NCI-H2081 treated with DMSO at 0.1 percent for 48 hours (cell line): ENCODE measurements at regions not wholly inside any gene's neighbourhood (a gene's known extent, or its start where the extent isn't known, plus 50 kb on each side); places are given as distances from the start of the nearest gene placed in this dataset.
"Not testable (repeated sequence)": the region's sequence is repeated elsewhere in the genome, so short reads cannot be mapped to it uniquely, and the experiment has no call there.

Source experiments
- DNase-seq: peaks from one replicate; lab custom pipeline; 2025; lab: John Stamatoyannopoulos, UW

DNA sequence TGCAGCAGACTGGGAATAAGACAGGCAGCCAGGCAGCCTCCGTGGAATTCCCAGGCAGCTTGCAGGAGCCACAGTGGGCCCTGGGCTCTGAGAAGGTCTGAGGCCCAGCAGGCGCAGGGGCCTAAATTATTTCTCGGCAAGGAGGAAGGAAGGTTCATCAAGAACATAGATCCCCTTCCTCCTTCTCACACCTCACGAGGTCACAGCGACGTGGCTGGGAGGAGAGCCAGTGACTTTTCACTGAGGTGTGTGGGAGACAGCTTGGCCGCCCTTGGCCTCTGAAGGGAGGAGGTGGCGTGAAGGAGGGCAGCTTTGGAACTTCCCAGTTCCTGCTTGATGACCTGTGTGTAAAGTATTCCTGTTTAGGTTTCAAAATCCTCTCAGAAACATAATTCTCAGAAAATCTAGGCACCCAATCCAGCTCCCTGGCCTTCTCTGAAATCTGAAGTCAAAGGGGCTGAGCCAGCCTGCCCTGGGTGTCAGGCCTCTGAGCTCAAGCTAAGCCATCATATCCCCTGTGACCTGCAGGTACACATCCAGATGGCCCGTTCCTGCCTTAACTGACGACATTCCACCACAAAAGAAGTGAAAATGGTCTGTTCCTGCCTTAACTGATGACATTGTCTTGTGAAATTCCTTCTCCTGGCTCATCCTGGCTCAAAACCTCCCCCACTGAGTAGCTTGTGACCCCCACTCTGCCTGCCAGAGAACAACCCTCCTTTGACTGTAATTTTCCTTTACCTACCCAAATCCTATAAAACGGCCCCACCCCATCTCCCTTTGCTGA lies 161.0 kb downstream of the ADRA2C start:
- DNase-seq, result not testable (repeated sequence)

DNA sequence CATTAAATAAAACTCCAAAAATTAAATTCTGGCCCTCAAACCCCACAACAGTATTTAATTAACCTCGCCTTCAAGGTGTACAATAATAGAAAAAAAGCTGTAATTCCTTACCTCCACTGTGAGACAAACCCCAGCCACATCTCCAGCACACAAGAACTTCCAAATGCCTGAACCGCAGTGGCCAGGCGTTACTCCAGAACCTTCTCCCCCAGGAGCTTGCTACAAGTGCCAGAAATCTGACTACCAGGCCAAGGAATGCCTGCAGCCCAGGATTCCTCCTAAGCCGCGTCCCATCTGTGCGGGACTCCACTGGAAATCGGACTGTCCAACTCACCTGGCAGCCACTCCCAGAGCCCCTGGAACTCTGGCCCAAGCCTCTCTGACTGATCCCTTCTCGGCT lies 163.2 kb downstream of the ADRA2C start:
- not testable (repeated sequence) for DNase-seq

DNA sequence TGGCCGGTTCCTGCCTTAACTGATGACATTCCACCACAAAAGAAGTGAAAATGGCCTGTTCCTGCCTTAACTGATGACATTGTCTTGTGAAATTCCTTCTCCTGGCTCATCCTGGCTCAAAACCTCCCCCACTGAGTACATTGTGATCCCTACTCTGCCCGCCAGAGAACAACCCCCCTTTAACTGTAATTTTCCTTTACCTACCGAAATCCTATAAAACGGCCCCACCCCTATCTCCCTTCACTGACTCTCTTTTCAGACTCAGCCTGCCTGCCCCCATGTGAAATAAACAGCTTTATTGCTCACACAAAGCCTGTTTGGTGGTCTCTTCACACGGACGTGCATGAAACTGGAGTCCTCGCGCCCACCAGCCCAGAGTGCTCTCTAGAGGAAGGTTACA lies 166.5 kb downstream of the ADRA2C start:
- not testable (repeated sequence) for DNase-seq

DNA sequence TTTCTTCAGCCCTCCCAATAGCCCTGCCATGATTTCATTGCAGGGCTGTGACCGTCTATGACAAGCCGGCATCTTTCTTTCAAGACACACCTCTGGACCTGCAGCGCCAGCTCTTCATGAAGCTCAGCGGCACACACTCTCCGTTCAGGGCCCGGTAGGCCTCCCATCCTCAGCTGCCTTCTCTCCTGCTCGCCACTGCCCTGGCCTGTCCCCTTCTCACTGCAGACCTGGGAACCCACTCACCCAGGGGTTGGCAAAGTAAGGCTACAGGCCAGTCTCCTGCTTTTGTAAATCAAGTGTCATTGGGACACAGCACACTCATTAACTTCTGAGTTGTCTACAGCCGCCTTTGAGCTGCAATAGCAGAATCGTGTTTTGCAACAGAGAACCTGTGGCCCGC lies 169.2 kb downstream of the ADRA2C start:
- DNase-seq, result not testable (repeated sequence)

DNA sequence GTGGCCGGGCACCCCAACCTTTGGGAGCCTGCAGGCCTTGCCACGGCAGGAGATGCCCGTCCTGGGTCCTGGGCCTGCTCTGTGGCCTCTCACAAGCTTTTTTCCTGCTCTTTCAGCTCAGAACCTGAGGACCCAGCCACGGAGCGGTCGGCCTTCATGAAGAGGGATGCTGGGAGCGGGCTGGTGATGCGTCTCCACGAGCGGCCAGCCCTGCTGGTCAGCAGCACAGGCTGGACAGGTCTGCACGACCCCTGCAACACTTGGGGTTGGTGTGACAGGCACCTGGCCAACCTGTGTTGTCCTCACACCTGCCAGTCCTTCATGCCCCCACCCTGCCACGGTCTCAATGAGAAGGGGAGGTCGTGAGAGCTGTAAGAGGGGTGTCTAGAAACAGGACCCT lies 170.0 kb downstream of the ADRA2C start:
- no peak for DNase-seq

DNA sequence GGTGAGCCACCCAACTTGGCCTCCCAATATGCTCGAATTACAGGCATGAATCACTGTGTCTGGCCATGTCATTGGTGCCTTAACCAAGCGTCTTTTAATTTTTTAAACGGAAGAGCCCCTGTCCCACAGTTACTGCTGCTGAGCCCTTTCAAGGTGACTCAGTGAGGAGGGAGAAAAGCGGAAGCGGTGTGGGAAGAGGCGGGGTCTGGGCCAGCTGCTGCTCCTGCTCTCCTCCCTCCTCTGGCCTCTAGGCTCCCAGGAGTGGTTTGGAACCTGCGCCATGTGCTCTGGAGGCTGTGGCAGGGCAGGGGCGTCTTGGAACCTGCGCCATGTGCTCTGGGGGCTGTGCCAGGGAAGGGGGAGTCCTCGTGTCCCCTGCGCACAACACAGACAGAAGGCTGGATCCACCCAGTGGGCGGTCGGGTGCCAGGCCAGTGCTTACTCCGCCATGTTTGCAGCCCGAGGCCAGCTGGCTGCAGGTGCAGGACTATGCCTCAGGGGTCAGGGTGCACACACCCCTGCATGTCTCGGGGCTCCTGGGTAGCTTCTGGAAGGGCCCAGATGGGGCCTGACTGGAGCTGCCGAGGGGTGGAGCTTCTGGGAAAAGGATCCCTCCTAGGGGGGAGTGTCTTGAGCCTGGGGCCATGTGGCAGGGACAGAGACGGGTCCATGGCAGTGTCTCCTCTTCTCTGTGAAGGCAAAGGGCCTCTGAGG lies 171.8 kb downstream of the ADRA2C start:
- DNase-seq, result not testable (repeated sequence)

DNA sequence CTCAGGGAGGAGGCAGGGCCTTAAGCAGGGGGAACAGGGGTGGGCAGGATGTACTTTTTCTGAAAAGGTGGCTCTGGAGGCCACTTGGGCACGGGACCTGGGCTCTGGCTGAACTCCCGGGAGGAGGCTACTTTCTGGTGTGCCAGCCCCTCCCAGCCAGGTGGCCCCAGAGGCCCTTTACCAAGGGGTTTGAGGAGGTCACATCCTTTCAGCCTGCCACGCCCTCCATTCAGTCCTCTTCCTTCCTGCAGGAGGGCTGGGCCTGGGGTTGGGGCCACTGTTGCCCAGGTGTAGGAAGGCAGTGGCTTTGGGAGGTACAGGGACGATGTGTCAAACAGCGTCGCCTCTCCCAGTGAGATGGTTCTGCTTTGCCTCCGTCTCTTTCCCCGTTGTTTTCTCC lies 172.5 kb downstream of the ADRA2C start:
- DNase-seq, result not testable (repeated sequence)

DNA sequence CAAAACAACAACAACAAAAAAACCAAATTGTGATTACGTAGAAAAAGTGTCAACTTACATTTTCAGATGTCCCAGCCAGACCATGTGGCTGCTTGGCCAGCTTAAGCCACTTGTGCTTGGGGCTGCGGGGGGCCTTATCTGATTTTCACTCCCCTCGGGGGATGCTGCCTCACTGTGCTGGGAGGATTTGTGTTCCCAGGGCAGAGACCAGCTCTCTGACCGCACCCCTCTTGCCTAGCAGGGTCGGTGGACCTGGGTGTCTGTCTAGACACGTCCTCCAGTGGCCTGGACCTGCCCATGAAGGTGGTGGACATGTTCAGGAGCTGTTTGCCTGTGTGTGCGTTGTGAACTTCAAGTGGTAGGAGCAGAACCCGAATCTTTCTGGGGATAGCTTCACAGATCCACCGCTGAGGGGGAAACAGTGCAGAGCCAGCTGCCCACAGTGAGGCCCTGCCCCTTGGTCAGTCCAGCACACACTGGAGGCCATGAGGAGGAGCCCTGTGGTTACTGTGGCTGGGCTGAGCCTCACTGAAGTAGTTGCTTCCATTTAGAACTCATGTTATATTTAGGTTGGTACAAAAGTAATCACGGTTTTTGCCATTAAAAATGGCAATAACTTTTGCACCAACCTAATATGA lies 173.9 kb downstream of the ADRA2C start:
- not testable (repeated sequence) for DNase-seq

DNA sequence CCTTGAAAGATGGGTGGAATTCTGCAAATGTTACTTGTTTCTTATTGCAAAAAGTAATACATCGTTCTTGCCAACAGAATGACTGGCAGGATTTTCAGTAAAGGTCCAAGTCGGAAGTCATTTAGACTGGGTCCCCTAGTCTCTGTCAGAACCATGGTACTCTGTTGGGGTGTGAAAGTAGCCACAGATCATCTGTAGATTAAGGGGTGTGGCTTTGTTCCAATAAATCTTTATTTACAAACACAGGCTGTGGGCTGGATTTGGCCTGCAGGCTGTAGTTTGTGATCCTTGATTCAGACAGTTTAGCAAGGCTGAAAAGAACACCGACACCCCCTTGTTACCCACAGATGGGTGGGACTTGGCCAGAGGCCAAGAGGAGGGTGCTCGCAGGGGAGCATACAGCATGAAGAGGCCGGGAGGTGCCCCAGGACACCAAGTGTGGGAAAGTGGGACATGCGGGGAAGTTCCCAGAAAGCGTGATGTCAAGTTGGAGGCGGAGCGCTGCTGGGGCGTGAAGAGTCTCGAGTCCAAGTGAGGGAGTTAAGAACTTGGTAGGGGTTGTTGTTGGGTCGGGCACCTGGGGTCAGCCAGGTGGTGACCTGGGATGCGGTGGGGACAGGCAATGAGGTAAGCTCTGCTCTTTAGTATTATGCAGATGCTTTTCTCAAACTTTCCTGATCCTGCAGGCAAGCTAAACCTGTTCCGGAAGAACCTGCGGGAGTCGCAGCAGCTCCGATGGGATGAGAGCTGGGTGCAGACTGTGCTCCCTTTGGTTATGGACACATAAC lies 175.7 kb downstream of the ADRA2C start:
- not testable (repeated sequence) for DNase-seq

DNA sequence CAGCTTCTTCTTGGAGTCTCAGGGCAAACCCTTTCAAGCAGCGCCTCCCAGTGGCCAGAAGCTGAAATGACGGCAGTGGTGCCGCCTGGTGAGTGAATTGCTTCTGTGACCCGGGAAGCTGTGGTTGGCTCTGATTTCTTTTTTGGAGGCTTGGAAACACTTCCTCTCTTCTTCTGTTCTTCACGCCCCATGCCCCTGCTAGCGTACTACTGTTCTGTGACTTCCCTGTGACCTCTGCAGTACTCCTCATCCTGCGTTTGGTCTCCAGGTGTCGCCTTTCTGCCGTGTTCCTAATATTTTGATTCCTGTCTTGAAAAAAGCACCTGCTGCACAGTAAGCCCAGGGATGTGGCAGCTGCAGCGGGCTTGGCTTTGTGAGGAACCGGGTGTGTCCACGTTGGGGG lies 176.4 kb downstream of the ADRA2C start:
- peak; percentile 16 for DNase-seq

DNA sequence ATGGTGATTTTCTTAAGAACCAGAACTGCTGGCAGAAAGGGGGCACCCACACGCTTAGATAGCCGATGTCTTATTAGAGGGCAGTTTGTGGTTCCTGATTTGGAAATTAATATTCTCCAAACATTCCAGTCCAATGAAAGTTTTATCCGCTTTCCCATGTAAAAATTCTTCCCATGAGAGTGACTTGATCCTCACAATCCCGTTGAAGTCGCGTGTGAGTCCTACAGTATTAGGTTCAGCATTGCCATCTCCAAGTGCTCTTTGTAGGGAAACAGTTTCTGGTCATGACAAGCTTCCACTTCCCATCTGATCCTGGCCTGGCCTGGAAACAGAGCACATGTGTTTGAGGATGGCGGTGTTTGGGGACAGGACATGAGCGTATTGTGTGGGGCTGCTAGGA lies 176.9 kb downstream of the ADRA2C start:
- not testable (repeated sequence) for DNase-seq

DNA sequence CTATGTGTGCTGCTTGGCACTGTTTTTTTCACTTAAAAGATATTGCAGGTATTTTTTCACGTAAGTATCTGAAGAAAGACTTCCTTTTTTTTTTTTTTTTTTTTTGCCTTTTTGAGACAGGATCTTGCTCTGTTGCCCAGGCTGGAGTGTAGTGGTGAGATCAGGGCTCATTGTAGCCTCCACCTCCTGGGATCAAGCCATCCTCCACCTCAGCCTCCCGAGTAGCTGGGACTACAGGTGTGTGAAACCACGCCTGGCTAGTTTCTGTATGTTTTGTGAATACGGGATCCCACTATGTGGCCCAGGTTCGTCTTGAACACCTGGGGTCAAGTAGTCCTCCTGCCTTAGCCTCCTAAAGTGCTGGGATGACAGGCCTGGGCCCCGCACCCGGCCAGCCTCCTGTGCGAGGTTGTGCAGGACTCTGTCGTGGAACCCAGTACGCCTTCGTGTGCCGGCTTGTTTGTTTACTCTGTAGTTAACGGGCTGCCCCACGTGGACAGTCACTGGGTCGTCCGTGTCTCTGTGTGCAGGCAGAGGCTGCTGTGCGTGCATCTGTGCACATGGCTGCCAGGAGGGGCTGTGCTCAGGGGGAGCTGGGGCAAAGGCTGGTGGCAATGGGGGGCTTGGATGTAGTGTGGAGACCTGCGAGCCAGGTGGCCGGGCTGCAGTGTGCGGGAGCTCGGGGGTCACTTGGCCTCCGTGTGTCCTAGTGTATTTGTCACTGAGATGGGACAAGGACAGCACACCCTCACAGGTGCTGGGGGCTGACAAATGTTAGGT lies 179.5 kb downstream of the ADRA2C start:
- no peak for DNase-seq

DNA sequence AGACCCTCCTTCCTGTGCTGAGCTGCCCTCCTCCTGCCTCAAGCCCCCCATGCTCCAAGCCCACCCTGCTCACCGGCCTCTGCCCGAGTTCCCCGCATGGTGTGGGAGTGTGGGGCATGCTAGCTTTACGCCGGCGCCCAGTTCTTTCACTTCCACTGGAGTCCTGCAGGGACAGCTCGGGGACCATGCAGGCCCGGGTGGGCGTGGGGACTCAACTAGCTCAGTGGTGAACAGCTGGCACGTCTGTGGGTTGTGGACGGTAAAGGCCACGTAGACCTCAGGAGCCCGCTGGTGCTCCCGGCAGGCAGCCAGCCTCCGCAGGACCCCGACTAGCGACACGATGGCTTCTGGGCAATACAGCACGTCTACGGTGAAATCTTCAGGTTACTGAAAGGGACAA lies 180.4 kb downstream of the ADRA2C start:
- not testable (repeated sequence) for DNase-seq

DNA sequence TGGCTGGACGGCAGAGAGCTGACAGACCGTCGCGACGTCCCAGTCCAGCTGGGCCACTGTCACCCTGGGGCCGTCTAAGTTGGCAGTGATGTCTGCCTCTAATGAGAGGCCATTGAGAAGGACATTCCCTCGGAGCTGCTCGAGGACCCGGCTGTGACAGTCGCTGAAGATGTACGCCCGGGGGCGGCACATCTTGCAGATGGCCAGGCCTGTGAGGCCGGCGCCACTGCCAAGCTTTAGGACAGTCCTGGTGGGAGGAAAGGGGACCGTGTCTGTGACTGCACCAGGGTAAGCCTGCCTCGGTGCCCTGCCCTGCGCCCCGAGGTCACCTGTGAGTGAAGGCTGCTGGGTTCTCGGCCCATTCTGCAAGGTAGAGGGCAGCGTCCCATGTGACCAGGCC lies 181.6 kb downstream of the ADRA2C start:
- DNase-seq, result not testable (repeated sequence)

DNA sequence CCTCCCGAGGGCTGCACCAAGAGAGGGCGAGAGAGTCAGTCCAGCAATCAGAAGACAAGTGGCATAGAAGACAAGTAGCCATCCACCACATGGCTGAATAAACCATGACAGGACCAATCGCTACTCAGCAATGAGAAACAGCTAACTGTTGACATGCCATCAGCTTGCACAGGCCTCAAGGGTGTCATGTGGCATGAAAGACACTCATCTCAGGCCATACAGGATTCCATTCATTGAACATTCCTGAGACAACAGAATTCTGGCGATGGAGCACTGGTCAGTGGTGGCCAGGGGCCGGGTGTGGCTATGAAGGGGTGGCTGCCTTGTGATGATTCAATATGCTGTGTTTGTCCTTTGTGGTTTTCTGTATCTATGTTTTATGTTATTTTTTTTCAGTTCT lies 182.0 kb downstream of the ADRA2C start:
- not testable (repeated sequence) for DNase-seq

DNA sequence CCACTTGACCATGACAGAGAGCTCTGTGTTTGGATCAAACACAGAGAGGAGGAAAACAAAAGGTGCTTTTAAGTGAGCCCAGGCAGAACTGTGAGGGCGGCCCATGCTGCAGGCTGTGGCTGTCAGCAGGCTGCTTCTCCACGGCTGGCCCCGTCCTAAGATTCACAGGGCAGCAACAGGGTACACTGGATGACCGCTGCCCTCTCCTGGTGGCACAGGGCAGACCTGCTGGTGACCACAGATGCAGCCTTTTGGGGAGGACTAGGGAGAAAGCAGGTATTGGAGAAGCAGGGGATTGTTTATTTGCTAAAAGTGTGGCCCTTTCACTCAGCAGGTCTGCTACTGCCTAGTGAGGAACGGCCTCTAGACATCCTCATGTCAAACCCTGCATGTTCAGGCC lies 183.7 kb downstream of the ADRA2C start:
- DNase-seq, result not testable (repeated sequence)

DNA sequence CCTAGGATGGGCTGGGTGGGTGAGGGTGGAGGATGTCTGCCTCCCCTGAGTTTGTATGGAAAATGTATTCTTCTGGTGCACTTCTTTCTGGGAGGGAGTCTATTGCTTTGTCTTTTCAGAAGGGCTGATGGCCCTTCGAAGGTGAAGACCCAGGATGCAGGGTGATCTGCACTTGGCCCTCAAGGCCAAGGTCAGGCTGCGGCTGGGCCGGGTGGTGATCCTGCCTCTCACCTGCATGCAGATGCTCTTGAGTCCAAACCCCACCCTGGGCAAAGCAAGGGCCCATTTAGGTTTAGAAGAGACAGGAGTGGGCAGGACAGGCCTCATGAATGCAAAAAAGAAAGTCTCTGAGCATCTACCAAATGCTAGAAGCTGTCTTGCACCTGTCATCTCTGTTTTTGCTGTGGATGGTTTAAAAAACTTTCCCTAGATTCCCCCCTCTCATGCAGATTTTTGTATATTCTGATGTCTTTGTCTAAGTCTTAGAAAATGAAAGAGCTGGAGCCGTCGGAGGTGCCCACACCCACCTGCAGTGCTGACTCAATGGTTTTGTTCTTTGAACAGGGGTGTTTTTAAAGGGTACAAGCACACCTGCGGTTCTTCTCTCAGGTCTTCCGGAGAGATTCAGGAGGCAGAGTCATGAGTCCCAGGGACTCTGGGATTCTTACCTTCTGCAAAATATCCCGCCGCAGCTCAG lies 186.4 kb downstream of the ADRA2C start:
- DNase-seq, result not testable (repeated sequence)

DNA sequence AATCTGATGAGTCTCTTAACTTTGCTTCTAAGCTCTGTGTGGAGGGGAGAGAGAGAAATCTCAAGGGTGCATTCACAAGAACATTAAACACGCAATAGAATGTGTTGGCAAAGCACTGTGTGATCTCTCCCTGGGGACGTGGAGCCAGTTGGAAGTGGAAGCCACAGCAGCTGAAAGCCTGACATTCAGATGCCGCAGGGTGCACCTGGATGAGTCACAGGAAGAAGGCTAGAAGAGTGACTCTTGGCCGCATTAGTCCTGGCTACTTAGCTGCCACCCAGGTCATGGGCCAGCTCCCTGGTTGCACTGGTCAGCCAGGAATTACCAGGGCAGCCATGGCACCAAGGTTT lies 186.9 kb downstream of the ADRA2C start:
- DNase-seq, result not testable (repeated sequence)

DNA sequence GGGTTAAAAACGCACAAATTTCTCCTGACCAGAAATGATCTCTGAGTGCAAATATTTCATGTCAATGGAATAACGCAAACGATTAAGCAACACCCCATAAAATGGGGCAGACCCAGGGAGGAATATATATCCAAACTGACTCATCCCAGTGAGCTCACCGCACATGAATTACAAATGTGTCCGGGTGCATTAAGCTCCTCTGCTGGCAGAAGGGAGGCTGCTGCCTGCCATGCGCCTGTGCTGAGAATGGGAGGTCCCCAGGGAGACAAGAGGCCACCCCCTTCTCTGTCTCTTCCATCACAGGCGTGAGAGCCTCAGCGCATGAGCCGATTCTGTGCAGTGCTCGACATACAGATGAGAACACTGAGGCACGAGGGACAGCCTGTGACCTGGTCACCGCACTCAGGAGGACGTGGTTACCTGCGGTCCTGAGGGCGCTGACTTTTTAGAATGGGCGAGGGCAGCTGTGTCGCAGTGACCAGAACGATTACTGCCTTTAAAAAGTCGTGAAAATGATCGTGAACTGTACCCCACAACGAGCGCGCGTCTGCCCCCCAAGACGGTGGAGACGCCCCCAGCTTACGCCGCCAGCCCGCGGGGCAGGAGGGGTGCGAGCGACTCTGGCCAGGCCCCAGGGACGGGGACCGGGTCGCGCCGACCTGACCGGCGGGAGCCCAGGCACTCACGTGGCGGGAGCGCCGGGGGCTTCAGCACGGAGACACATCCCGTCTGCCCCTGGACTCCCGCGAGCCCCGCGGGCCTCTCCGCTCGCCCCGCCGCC lies 188.5 kb downstream of the ADRA2C start:
- not testable (repeated sequence) for DNase-seq
